ENCODE measurements at regions not wholly inside any gene's neighbourhood (a gene's known extent, or its start where the extent isn't known, plus 50 kb on each side); places are given as distances from the start of the nearest gene placed in this dataset.

DNA sequence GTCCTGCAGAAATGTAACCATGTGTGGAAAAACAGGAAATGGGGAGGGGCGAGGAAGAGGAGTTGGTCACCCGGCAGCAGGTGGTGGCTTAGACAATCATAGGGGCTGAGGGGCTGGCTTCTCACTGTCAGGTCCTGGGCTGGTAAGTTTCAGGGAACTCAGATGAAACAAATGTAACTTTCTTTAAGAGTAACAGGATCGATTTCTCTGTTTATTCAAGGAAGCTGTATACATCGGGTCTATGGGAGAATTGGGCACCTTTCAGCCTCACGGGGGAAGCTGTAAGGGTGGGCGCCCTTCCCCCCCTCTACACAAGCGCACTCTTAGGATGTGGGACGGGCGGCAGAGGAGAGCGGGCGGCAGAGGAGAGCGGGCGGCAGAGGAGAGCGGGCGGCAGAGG lies 104.3 kb upstream of the SIMC1 start:
- TF ChIP-seq, protein P1, sequence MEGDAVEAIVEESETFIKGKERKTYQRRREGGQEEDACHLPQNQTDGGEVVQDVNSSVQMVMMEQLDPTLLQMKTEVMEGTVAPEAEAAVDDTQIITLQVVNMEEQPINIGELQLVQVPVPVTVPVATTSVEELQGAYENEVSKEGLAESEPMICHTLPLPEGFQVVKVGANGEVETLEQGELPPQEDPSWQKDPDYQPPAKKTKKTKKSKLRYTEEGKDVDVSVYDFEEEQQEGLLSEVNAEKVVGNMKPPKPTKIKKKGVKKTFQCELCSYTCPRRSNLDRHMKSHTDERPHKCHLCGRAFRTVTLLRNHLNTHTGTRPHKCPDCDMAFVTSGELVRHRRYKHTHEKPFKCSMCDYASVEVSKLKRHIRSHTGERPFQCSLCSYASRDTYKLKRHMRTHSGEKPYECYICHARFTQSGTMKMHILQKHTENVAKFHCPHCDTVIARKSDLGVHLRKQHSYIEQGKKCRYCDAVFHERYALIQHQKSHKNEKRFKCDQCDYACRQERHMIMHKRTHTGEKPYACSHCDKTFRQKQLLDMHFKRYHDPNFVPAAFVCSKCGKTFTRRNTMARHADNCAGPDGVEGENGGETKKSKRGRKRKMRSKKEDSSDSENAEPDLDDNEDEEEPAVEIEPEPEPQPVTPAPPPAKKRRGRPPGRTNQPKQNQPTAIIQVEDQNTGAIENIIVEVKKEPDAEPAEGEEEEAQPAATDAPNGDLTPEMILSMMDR (IDR thresholded peaks at IDR 0.05), result no peak
- no peak for TF ChIP-seq POLR2A (IDR thresholded peaks at IDR 0.05)
